Activated naive CD4-positive, alpha-beta T cell (primary cell): ENCODE measurements at regions not wholly inside any gene's neighbourhood (a gene's known extent, or its start where the extent isn't known, plus 50 kb on each side); places are given as distances from the start of the nearest gene placed in this dataset.
"Not testable (repeated sequence)": the region's sequence is repeated elsewhere in the genome, so short reads cannot be mapped to it uniquely, and the experiment has no call there.

Experiments used
- DNase-seq, 4 experiments: peaks; one replicate each; lab custom pipeline; 2025; lab: John Stamatoyannopoulos, UW

DNA sequence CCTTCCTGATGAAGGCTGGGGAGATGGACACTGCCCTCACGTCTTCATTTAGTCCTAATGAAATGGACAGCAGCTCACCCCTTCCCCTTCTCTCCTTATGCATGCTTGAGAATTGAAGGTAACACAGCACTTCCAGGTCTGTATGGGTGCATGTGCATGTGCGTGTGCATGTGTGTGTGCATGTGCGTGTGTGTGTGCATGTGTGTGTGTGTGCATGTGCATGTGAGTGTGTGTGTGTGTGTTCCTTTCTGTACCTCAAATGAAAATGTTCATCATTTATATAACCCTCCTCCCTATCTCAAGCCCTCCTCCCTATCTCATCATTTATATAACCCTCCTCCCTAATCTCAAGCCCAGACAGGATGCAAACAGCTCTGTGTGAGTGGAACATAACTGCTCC is 444.8 kb downstream of the MAT2B start:
- DNase-seq: no peak

DNA sequence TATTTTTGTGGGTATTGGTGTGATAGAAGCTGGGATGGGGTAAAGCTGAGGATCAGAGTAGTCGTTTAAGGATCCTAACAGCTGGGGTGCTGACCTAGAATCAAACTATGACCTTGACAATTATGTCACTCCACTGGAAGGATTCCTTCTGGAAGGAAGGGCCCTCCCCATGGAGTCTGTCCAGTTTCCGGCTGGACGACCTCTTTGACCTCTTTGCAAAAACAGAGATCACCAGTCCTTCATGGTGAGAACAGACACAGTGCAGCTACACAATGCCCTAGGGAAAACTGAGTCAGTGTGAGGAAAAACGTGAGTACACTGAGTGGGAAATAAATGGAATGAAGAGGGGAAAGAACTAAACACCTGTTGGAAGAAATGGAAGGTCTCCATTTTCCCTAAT is 445.6 kb downstream of the MAT2B start:
- DNase-seq: no peak

DNA sequence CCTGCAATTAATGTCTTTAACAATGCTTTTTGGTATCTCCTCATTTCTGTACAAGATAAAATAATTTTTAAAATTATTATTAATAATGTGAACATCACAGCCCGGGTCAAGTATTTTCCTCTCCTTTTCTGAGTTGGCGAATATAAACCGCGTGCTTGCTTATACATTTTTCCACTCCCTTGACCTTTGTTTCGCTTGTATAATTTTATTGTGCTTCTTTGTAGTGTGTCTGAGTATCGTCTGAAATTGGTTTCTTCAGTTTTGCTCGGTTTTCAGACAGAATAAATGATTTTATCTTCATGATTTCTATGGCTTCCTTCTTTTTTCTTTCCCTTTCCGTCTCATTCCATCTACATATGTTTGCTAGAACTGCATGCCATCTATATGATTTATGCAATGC is 448.5 kb downstream of the MAT2B start:
- DNase-seq: no peak

DNA sequence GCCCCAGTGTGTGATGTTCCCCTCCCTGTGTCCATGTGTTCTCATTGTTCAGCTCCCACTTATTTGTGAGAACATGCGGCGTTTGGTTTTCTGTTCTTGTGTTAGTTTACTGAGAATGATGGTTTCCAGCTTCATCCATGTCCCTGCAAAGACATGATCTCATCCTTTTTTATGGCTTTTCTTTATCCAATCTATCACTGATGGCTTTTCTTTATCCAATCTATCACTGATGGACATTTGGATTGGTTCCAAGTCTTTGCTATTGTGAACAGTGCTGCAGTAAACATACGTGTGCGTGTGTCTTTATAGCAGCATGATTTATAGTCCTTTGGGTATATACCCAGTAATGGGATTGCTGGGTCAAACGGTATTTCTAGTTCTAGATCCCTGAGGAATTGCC is 455.8 kb downstream of the MAT2B start:
- DNase-seq: not testable (repeated sequence)

DNA sequence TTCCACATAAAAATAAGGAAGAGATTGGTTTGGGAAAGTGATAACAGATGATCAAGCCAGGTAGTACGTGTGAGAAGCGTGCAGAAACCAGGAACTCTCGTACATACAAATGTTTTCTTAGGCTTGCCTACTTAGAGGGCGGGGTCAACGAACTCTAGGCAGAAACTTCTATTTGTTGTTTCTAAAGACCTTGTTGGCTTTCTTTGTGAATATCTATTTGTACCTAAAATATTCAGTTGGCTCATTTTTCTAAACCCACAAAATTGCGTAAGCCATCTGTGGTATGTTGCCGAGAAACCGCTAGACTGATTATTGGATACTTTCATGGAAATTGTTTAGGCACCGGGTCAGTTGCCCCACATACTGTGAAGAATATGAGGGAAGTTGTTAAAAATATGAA is 458.5 kb downstream of the MAT2B start:
- no peak for DNase-seq

DNA sequence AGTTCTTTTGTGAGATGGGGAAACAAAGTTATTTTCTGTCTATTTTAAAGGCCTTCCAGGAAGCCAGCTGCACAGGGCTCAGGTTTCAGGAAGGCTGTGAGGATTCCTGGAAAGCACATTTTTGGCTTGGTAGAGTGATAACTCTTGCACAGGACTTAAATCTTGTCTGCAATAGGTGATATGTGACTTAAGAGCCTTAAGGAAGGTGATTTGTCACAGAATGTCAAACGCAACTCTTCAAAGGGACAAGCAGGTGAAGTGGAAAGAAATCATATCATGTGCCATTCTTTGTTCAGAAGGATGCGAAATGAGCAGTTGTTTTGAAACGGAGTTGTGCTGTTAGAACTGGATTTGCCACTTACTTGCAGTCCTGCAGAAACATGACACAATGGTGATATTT is 459.3 kb downstream of the MAT2B start:
- no peak for DNase-seq

DNA sequence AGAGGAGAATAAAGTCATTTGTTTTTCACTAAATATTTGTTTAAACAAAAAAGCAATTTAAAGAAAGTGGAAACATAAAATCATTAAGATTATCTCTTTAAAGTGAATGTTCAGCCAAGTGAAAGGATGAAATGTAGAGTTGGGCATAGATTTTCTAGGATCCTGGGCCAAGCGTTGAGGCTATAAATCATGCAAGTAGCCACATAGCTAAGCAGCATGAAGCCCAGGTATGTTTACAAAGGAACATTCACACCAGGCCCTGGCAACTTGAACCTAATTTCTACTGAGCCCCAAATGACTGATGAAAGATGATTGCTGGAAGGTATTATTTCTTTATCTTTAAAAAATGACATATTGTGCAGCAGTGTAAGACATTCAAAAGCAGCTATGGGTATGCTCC is 461.8 kb downstream of the MAT2B start:
- DNase-seq: no peak

DNA sequence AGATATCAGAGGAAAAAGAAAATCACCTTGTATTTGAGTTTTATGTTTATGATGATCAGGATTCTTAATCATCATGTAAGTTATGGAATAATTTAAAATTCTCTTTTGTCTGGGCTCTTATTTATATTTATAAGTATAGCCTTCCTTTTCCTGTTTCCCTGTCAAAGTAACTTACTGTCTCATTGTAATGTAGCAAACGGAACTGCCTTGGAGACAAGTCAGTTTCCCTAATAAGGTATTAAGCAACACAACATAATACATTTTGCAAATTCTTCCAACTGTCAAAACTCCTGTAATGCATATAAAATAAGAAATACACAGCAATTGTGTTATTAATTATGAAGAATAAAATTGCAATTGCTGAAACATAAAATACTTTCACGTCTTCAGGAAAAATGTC is 463.2 kb downstream of the MAT2B start:
- DNase-seq: no peak

DNA sequence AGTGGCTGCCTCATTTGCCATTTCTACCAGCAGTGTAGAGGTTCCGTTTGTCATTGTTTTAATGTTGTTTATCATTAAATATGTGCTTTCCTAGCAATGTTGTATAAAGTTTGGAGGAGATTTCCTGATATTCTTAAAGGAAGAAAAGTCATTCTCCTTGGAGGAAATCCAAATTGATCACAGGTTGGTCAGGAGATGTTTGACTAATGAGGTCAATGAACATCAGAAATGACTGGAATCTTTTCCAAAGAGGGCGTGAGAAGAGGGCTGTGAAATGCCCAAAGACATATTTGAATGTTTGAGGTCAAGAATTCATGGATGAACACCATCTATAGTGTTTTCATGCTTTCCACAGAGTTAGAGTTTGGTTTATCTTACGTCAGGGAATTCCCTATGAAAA is 471.3 kb downstream of the MAT2B start:
- no peak for DNase-seq

DNA sequence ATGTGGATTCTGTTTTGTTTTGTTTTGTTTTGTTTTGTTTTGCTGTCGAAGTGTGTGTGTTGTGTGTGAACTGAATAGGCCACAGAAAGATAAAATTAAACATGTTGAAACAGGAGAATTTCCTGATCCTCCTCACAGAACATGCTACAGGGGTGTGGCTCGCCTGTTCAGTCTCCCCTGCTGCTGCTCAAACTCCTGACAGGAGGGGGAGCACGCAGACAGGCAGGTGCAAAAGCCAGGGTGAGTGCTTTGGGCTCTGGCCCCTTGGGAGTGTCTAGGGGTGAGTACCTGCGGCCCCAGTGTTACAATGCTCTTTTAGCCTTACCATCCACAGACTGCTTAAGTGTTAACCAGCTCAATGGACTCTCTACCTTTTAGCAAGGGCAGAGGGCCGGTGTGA is 473.5 kb downstream of the MAT2B start:
- DNase-seq: no peak

DNA sequence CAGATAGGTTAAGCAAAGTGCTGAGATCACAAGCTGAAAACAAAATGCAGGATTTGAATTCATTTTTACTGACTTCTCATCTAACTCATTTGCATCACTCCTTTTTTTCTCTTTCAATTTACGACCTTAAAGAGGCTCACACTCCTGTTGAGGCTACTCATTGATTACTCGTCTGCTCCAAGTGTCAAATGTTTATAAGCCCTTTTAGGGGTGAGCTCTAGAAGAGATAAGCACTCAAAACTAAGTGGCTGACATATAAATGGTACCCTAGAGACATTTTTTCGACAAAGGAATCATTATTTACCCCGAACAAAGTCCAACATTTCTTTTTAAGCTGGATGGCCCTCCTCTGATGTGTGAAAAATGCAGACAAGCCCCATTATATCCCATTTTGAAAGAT is 483.1 kb downstream of the MAT2B start:
- no peak for DNase-seq

DNA sequence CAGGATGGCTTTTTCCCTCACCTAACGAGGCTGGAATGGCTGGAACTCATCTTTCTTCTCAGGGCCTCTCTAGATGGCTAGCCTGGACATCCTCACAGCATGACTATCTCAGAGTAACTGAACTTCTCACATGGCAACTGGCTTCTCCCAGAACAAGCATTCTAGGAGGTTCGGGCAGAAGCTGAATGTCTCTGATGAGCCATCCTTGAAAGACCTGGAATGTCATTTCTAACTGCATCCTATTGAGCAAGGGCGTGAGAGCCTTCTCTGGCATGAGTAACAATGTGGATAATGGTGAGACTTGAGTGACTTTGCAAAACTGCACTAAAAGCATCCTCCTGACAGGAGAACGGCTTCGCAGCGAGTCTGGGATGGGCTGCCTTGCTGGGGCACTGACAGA is 487.7 kb downstream of the MAT2B start:
- DNase-seq: no peak

DNA sequence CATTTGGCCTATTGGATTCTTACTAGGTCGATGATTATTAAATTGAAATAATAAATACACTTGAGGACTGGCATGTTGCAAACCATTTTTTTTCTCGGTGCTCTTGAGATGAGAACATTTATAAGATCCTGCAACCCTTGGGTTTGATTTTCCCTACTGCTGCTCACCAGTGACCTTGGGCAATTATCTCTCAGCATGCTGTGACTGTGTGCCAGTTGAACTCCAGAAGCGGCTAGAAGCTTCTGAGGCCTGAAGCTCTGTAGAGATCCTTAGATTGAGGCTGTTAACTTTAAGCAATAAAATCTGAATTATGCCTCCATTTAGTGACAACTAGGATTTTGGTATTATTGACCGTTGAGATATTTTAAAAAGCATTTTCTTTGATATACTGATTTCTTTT is 489.8 kb downstream of the MAT2B start:
- no peak for DNase-seq

DNA sequence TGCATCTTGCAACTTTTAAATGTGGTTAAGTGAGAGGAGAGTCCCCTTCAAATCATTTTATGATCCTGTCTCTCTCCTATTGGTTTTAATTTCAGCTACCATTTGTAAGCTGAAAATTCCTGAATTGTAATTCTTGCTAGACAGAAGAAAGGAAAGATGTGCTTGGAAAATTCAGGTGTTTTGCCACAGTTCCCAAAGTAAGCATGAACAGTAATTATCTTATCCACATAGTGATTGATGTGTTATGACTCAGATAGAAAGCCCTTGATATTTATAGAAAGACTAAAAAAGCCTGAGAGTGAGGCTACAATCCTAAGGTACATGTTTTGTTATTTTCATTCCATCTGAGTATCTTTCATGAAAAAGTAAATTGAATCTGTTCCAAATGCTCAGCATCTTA is 492.5 kb downstream of the MAT2B start:
- DNase-seq: no peak

DNA sequence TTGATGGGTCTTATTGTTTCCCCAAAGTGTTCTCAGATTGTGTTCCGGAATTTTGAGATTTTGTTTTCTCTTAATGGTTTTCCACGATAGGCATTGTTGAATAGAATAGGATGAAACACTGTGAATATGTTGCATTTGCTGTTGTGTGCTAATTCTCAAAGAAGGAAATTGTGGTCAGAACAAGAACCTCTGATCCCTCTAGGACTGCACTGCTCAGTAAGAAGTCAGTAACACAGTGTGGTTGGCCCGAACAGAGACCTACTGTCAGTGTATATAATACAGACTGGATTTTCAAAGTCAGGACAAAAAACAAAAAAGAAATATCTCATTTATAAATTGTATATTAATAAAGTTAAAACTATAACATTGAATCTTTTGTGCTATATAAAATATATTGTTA is 494.8 kb downstream of the MAT2B start:
- DNase-seq: no peak

DNA sequence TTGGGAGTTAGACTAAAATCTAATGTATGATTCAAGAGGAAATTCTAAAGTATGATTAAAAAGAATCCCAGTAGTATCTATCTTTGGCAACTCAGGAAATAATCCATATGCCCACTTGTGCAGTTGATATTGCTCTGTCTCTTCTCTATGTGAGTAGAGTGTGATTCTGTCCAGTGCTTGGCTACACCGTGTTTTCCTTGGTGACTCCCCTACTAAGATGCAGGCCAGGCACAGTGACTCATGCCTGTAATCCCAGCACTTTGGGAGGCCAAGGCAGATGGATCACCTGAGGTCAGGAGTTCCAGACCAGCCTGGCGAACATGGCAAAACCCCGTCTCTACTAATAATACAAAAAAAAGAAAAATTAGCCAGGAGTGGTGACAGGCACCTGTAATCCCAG is 495.4 kb downstream of the MAT2B start:
- no peak for DNase-seq

DNA sequence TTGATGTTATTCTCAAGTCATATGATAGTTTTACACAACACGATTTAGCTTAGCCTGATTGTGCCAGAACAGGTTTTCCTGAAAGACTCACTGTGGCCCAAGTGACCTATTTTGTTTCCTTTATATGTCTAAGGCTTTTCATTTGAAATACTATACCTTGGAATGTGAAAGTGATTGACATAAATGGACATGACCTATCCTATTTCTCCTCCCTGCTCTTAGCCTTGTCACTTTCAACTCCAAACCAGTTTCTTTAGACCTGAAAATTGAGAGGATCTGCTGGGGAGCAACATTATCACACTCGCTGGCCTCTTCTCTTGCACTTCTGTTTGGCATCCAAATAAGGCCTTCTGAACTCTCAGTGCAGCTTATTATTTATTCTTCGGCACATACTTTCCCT is 496.8 kb downstream of the MAT2B start:
- no peak for DNase-seq

DNA sequence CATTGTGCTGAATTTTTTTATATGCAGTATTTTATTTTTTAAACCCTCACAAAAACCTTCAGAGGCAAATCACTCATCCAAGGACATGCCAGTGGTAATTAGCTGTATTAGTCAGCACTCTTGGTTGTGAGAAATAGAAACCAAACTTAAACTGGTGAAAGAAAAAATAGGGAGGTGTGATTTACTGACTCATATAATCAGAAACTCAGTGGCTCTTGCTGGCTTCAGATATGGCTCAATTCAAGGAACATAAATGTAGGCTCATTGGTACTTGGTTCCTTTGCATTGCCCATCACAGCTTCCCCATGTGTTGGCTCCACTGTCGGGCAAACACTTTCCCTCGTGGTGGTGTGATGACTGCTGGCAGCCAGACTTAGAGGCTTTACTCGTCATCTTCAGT is 497.2 kb downstream of the MAT2B start:
- DNase-seq: no peak

DNA sequence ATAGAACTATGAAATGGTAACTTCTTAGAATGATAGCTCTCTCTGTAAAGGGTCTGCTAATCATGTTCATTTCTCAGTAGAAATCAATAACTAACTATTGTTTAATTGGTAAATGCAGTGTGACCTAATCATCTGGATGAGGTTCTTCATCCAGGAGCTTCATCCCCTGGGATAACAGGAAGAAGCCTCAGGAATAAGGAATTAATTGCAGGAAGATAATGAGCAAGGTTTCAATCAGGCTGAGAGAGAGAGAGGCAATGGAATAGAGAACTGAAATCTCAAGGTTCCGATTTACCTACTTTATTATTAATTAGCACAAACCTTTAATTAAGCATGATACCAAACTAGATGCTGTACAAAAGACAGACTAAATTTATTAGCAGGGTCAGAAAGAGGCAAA is 499.7 kb downstream of the MAT2B start:
- no peak for DNase-seq

DNA sequence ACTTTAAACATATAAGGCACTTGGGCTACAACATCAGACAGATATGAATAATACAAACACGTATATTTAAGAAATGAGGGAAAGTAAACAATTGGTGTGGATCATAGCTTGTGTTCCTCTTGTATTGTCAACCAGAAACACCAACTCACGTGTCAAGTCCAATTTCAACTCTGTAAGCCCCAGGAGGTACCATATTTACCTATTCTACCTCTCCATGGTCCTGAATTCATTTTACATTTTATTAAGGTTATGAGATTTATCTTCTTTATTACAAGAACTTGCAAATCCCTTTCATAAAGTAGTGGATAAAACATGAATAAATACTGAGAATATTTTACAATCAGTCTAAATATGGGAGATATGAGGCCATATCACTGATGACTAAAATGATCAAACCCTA is 501.6 kb downstream of the MAT2B start:
- DNase-seq: no peak

DNA sequence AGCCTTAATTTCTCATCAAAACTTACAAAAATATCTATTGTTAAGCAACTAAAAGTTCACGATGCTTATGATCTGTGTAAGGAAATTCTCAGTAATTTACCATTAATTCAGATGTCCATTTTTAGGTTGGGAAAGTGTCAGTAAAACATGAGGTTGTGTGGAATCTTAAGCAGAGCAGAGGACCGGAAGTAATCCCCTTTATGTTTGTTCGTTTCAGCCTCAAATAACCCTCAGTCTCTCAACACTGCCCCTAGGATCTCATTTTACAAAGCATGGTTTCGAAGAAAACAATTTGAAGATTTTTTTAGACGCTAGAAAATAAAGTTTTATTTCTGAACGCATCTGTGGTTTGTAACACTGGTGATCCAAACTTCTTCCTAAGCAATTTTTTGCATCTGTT is 504.2 kb downstream of the MAT2B start:
- DNase-seq: no peak

DNA sequence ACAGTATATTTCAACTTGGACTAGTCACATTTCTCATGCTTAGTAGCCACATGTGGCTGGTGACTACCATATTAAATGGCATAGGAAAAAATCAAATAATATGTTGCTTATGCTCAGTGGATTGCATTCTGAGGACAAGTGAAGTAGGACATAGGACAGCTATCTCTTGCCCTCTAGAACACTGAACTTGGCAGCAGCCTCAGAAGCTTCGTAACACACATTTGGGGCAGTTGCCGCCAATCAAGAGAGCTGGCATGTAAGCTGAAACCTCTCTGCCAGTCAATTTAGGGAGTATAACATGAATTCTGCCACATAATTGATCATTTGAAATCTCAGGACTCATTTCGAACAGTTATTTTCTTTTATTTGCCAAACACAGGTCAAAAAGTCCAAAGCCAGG is 505.5 kb downstream of the MAT2B start:
- no peak for DNase-seq

DNA sequence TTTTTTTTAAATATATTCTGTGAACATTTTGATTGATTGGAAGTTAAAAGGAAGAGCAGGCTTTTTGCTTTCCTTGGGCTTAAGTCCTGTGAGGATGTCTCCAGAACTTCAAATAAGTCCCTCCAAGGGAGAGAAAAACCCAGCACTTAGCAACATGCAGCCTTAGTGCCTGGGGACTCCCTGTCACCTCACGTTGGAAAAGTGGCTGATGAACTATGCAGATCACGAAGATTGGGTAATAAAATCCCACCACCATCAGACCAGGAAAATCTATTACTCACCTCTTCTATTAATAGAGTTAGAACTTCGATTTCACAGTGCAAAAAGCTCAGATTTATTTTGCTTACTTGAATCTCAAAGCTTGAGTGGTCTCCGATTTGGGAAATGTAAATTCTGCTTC is 507.0 kb downstream of the MAT2B start:
- no peak for DNase-seq

DNA sequence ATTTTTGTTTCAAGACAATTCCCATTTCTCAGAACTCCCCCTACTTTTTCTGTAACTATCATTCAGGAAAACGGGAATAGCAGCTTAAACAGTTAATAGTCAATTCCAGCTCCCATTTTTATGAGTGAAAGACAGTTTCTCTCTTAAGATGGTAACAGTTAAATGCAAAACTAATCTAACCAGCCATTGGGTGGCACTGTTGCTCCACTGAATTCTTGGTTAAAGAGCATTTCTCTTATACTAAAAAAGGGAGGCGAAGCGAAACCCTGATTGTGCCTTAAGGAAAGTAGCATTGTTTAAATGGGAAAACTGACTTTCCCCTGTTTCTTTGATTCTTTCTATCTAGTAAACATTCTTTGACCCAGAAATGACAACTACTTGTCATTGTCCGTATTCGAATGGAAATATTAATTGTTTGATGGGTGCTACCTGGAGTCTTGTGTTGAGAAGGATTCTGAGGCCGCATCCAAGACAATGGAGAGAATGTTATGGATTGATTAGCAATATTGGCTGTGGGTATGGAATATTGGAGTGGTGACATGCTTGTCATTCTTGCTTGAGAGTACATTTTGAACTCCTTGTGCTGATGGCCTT is 507.8 kb downstream of the MAT2B start:
- DNase-seq: no peak

DNA sequence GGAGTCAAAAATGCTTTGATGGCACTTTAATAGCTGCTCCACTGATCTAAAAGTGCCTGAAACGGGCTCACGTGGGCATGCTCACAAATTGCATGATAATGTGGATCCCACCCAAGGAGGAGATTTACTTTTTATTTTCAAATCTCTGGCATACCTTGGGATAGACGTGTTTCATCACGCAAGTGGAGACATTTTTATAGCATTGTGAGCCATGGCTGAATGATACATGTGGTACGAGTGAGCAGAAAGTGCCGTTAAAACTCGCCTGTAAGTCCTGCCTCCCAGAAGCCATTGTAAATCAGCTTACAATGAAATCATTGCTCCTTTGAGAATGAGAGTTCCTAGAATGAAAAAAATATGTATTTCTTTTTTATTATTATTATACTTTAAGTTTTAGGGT is 514.7 kb downstream of the MAT2B start:
- DNase-seq: no peak
